ENCODE measurements at regions not wholly inside any gene's neighbourhood (a gene's known extent, or its start where the extent isn't known, plus 50 kb on each side); places are given as distances from the start of the nearest gene placed in this dataset.

DNA sequence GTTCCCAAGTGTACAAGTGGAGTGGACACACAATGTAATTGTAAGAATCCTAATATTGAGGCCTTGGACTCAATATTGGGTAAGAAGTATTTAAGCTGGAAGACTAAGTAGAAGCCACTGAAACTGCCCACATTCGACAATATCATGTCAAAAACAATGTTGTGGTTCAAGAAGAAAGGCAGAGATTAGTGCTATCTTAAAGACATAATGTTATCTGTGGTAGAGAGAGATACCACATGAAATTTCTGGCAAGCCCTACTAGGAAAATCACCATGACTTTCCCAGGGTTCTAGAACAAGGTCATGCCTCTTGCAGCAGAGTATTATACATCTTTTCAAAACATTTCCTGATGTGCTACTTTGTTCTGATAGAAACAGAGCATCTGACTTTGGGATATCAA lies 192.6 kb downstream of the RAP2B start:
- intact Hi-C loops (cut with micrococcal nuclease), result no loop called here
- Mint-ChIP-seq H3K4me1 (no peaks in the 10 kb centered on the region), H3K27ac (no peak overlapping the region), H3K36me3 (no peaks in the 10 kb centered on the region), H3K27me3 (no peaks in the 10 kb centered on the region), H3K9me3 (peaks cover 0 to 4% (median 0%) of the 10 kb centered on the region in 8 donors), H3K4me3 (no peak overlapping the region)
- no peaks in the 10 kb centered on the region for H3K27me3 ChIP-seq (ENCODE audit: insufficient read depth, low read length)
- no peak for DNase-seq
- no peaks in the 10 kb centered on the region for H3K9me3 ChIP-seq (ENCODE audit: control insufficient read depth in 1 of 2, low read length in 2 of 2)
- H3K4me3 ChIP-seq (ENCODE audit: low read length in 2 of 2), result no peak overlapping the region
- no peak overlapping the region for H3K27ac ChIP-seq (ENCODE audit: low read depth, low read length)
- POLR2A ChIA-PET (ENCODE audit: partially characterized antibody), result no interaction called here
- CTCF ChIA-PET (ENCODE audit: partially characterized antibody), result interaction anchor here (0.9 kb wide), 1 partner anchor 12 kb away, joined by 3 read pairs; no protein-coding TSS in a partner anchor
- no peaks in the 10 kb centered on the region for H3K36me3 ChIP-seq (ENCODE audit: insufficient read depth, low read length)
- no peaks in the 10 kb centered on the region for H3K4me1 ChIP-seq (ENCODE audit: insufficient read depth, low read length)

- CTCF ChIA-PET (ENCODE audit: partially characterized antibody), result interaction anchor here (0.9 kb wide), 1 partner anchor 11 kb away, joined by 3 read pairs; no protein-coding TSS in a partner anchor
- Mint-ChIP-seq H3K9me3 (peaks cover 0 to 4% (median 0%) of the 10 kb centered on the region in 8 donors), H3K27ac (no peak overlapping the region), H3K4me1 (no peaks in the 10 kb centered on the region), H3K27me3 (no peaks in the 10 kb centered on the region), H3K4me3 (no peak overlapping the region), H3K36me3 (no peaks in the 10 kb centered on the region)
- intact Hi-C loops (cut with micrococcal nuclease), result no loop called here
- no peaks in the 10 kb centered on the region for H3K27me3 ChIP-seq (ENCODE audit: insufficient read depth, low read length)
- H3K4me1 ChIP-seq (ENCODE audit: insufficient read depth, low read length), result no peaks in the 10 kb centered on the region
- H3K27ac ChIP-seq (ENCODE audit: low read depth, low read length), result no peak overlapping the region
- no peak for DNase-seq
- POLR2A ChIA-PET (ENCODE audit: partially characterized antibody), result no interaction called here
- no peaks in the 10 kb centered on the region for H3K36me3 ChIP-seq (ENCODE audit: insufficient read depth, low read length)
- H3K4me3 ChIP-seq (ENCODE audit: low read length in 2 of 2), result no peak overlapping the region
- H3K9me3 ChIP-seq (ENCODE audit: control insufficient read depth in 1 of 2, low read length in 2 of 2), result no peaks in the 10 kb centered on the region
Measured at GRCh38 chr3:153355559-153355958, 193.5 kb downstream of the RAP2B start.

GRCh38 chr3:153356908-153357307 lies 194.9 kb downstream of the RAP2B start:
- no peaks in the 10 kb centered on the region for H3K27me3 ChIP-seq (ENCODE audit: insufficient read depth, low read length)
- intact Hi-C loops (cut with micrococcal nuclease), result no loop called here
- DNase-seq, result no peak
- no peak overlapping the region for H3K4me3 Mint-ChIP-seq
- no peaks in the 10 kb centered on the region for H3K36me3 ChIP-seq (ENCODE audit: insufficient read depth, low read length)
- no peaks in the 10 kb centered on the region for H3K4me1 Mint-ChIP-seq
- no peak overlapping the region for H3K4me3 ChIP-seq (ENCODE audit: low read length in 2 of 2)
- ChIA-PET CTCF (ENCODE audit: partially characterized antibody) (no interaction called here), POLR2A (ENCODE audit: partially characterized antibody) (no interaction called here)
- peaks cover 0 to 7% (median 0%) of the 10 kb centered on the region in 8 donors for H3K9me3 Mint-ChIP-seq
- H3K36me3 Mint-ChIP-seq, result no peaks in the 10 kb centered on the region
- H3K4me1 ChIP-seq (ENCODE audit: insufficient read depth, low read length), result no peaks in the 10 kb centered on the region
- no peaks in the 10 kb centered on the region for H3K9me3 ChIP-seq (ENCODE audit: control insufficient read depth in 1 of 2, low read length in 2 of 2)
- no peaks in the 10 kb centered on the region for H3K27me3 Mint-ChIP-seq
- no peak overlapping the region for H3K27ac ChIP-seq (ENCODE audit: low read depth, low read length)
- H3K27ac Mint-ChIP-seq, result no peak overlapping the region

GRCh38 chr3:153357436-153357835 lies 195.4 kb downstream of the RAP2B start:
- Histone ChIP-seq H3K9me3 (ENCODE audit: control insufficient read depth in 1 of 2, low read length in 2 of 2) (no peaks in the 10 kb centered on the region), H3K4me3 (ENCODE audit: low read length in 2 of 2) (no peak overlapping the region), H3K36me3 (ENCODE audit: insufficient read depth, low read length) (no peaks in the 10 kb centered on the region), H3K27me3 (ENCODE audit: insufficient read depth, low read length) (no peaks in the 10 kb centered on the region), H3K4me1 (ENCODE audit: insufficient read depth, low read length) (no peaks in the 10 kb centered on the region), H3K27ac (ENCODE audit: low read depth, low read length) (no peak overlapping the region)
- Mint-ChIP-seq H3K9me3 (peaks cover 0 to 9% (median under 1%) of the 10 kb centered on the region in 8 donors), H3K27ac (no peak overlapping the region), H3K4me1 (no peaks in the 10 kb centered on the region), H3K4me3 (no peak overlapping the region), H3K36me3 (no peaks in the 10 kb centered on the region), H3K27me3 (no peaks in the 10 kb centered on the region)
- intact Hi-C loops (cut with micrococcal nuclease), result no loop called here
- ChIA-PET CTCF (ENCODE audit: partially characterized antibody) (no interaction called here), POLR2A (ENCODE audit: partially characterized antibody) (no interaction called here)
- DNase-seq, result no peak

GRCh38 chr3:153369561-153370374 lies 207.7 kb downstream of the RAP2B start:
- Mint-ChIP-seq H3K27me3 (peaks cover 0 to 2% of the 10 kb centered on the region in 2 donors), H3K9me3 (peaks cover 2 to 24% (median 13%) of the 10 kb centered on the region in 8 donors), H3K4me3 (no peak overlapping the region), H3K27ac (no peak overlapping the region), H3K4me1 (peaks cover 0 to 1% (median under 1%) of the 10 kb centered on the region in 4 donors), H3K36me3 (peaks cover 6 to 9% of the 10 kb centered on the region in 2 donors)
- Histone ChIP-seq H3K27ac (ENCODE audit: low read depth, low read length) (no peak overlapping the region), H3K9me3 (ENCODE audit: control insufficient read depth in 1 of 2, low read length in 2 of 2) (no peaks in the 10 kb centered on the region), H3K36me3 (ENCODE audit: insufficient read depth, low read length) (no peaks in the 10 kb centered on the region), H3K4me3 (ENCODE audit: low read length in 2 of 2) (no peak overlapping the region), H3K27me3 (ENCODE audit: insufficient read depth, low read length) (no peaks in the 10 kb centered on the region), H3K4me1 (ENCODE audit: insufficient read depth, low read length) (no peaks in the 10 kb centered on the region)
- intact Hi-C loops (cut with micrococcal nuclease), result no loop called here
- no peak for DNase-seq
- ChIA-PET CTCF (ENCODE audit: partially characterized antibody) (no interaction called here), POLR2A (ENCODE audit: partially characterized antibody) (no interaction called here)

DNA sequence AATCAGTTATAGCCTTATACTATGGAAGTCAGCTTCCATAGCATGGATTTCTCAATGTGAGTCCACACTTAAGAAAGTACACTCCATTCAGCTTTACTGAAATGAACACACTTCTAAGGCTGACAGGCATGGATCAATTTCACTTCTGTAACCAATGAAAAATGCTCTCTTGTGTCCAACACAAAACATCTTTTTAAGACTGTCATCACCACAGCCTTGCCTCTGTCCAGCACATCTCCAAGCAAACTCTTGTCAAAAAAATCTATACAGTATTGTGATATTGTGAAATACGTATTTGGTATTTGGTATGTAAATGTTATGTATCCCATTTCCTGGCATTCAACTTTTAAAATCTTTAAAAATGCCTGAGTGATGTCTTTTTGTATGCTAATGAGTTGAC lies 208.7 kb downstream of the RAP2B start:
- Histone ChIP-seq H3K9me3 (ENCODE audit: control insufficient read depth in 1 of 2, low read length in 2 of 2) (no peaks in the 10 kb centered on the region), H3K27ac (ENCODE audit: low read depth, low read length) (no peak overlapping the region), H3K4me1 (ENCODE audit: insufficient read depth, low read length) (no peaks in the 10 kb centered on the region), H3K36me3 (ENCODE audit: insufficient read depth, low read length) (no peaks in the 10 kb centered on the region), H3K4me3 (ENCODE audit: low read length in 2 of 2) (no peak overlapping the region), H3K27me3 (ENCODE audit: insufficient read depth, low read length) (no peaks in the 10 kb centered on the region)
- intact Hi-C loops (cut with micrococcal nuclease), result no loop called here
- Mint-ChIP-seq H3K27ac (no peak overlapping the region), H3K4me1 (peaks cover 0 to 1% (median under 1%) of the 10 kb centered on the region in 4 donors), H3K36me3 (peaks cover 2 to 6% of the 10 kb centered on the region in 2 donors), H3K4me3 (no peak overlapping the region), H3K27me3 (peaks cover 0 to 2% of the 10 kb centered on the region in 2 donors), H3K9me3 (peaks cover 1 to 15% (median 7%) of the 10 kb centered on the region in 8 donors)
- no peak for DNase-seq
- CTCF ChIA-PET (ENCODE audit: partially characterized antibody), result no interaction called here
- POLR2A ChIA-PET (ENCODE audit: partially characterized antibody), result no interaction called here

DNA sequence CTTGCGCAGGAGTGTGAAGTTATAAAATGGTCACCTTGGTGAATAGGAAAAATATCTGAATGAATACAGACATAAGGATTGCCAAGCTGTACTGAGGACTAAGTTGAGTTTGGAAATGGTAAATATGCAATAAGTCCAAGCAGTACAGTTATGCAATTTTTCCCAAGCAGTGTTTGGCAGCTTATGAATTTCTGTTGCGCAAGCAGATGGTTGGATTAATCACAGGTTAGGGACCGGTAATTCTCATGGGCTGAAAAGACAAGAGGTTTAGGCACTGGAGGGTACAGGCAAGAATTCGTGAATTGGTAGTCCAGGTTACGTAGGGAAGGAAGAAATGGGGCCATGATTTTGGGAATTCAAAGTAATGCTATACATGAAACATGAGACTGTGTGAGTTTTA lies 210.3 kb downstream of the RAP2B start:
- Histone ChIP-seq H3K9me3 (ENCODE audit: control insufficient read depth in 1 of 2, low read length in 2 of 2) (no peaks in the 10 kb centered on the region), H3K27me3 (ENCODE audit: insufficient read depth, low read length) (no peaks in the 10 kb centered on the region), H3K36me3 (ENCODE audit: insufficient read depth, low read length) (no peaks in the 10 kb centered on the region), H3K4me3 (ENCODE audit: low read length in 2 of 2) (no peak overlapping the region), H3K4me1 (ENCODE audit: insufficient read depth, low read length) (no peaks in the 10 kb centered on the region), H3K27ac (ENCODE audit: low read depth, low read length) (no peak overlapping the region)
- POLR2A ChIA-PET (ENCODE audit: partially characterized antibody), result no interaction called here
- Mint-ChIP-seq H3K36me3 (no peaks in the 10 kb centered on the region), H3K9me3 (peaks cover 0 to 6% (median 2%) of the 10 kb centered on the region in 8 donors), H3K4me1 (peaks cover 0 to 1% (median under 1%) of the 10 kb centered on the region in 4 donors), H3K4me3 (no peak overlapping the region), H3K27me3 (peaks cover under 1 to 2% of the 10 kb centered on the region in 2 donors), H3K27ac (no peak overlapping the region)
- CTCF ChIA-PET (ENCODE audit: partially characterized antibody), result no interaction called here
- DNase-seq, result no peak
- intact Hi-C loops (cut with micrococcal nuclease), result no loop called here

Measured in CD4-positive, alpha-beta memory T cell (primary cell).